HuH-7 (cell line): ENCODE measurements at regions not wholly inside any gene's neighbourhood (a gene's known extent, or its start where the extent isn't known, plus 50 kb on each side); places are given as distances from the start of the nearest gene placed in this dataset.

Experiments used
- DNase-seq: peaks from one replicate; pipeline ENCODE4 v3.0.0; 2011; ENCODE audit warnings: low spot score

DNA sequence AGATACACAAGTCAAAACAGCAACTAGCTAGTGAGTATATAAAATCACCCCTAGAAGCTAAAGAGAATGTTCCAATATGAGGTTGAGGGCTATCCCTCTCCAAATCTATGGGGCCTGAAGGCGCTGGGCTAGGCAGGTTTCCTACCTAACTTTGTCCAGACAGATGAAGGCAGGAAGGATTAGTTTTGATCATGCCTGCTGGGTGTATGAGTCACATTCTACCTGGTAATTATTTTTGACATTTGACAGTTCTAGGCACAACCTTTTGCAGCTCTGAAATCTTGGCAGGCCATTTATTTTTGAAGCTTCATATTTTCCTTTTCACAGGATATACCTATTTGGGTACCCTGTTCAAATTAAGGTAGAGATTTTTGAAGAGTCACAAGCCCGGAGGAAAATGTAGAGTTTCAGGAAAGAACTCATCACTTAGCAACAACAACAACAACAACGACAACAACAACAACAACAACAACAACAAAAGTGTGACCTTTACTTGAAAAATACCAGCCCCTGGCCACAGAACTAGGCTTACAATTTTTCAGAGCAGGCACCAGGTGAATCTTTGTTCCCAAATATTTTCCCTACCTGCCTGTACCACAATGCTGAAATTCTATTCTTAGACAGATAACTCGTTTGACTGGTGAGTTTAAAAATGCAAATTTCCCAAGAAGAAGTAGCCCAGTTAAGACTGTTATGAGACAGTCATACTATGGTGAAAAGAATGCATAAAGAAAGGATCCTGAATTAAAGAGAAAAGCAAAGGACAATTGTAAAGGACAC is 175.5 kb upstream of the TUT7 start:
- DNase-seq: no peak

DNA sequence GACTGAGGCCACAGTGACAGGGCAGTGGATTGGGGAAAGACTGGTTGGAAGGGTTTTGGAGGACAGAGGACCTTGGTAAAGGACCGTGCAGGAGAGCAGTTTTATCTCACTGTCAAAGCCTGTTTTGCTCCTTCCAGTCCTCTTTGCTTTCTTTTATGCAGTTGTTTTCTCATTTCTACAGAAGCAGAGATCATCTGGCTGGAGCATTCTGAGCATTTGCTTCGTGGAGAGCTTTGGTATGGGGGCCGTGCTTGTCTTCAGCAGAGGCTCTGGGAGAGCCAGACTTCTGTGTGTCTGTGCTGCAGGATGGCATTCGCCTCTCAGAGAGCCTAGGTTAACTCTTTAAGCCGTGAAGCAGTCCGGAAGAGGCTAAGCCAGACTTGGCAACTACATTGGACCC is 171.8 kb upstream of the TUT7 start:
- no peak for DNase-seq

DNA sequence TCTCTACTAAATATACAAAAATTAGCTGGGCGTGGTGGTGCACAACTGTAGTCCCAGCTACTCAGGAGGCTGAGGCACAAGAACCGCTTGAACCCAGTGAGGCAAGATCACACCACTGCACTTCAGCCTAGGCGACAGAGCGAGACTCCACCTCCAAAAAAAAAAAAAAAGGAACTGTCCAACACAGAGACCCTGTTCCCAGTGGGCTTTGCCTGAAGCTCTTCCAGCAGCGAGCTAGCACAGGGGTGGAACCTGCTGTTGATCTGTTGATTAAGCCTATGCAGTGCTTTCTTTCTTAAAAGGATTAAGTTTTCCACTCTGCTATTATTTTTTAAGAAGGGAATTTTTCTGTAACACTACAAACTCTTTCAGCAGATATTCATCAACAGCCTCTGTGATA is 171.0 kb upstream of the TUT7 start:
- no peak for DNase-seq

DNA sequence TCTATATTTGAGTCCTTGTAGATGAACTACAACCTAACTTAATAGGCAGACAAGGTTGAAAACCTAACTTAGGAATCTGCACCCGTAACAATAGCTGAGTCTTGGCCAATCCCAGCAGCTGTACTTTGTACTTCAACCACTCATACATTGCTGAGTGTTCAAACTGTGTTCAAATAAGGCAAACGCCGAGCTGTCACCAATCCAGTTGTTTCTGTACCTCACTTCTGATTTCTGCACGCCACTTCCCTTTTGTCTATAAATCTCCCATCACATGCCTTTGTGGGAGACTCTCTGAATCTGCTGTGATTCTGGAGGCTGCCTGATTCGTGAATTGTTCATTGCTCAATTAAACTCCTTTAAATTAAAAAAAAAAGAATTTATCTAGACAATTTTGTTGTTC is 167.8 kb upstream of the TUT7 start:
- no peak for DNase-seq

DNA sequence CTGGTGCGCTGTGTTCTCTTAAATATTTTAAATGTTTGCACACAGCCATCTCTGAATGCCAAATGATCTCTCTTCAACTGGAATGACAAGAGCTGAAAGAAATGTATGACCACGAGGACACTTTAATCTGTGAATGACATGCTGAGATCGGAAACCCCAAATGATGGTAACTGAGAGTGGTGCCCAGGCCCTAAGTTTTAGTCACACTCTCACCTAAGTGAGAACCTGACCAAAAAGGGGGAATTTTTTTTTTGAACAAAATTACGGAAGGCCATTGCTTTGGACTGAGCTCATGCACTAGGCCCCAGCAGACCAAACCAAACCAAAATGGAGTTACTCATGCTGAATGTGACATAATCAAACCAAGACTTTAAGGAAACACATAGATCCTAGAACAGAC is 167.1 kb upstream of the TUT7 start:
- DNase-seq: no peak

DNA sequence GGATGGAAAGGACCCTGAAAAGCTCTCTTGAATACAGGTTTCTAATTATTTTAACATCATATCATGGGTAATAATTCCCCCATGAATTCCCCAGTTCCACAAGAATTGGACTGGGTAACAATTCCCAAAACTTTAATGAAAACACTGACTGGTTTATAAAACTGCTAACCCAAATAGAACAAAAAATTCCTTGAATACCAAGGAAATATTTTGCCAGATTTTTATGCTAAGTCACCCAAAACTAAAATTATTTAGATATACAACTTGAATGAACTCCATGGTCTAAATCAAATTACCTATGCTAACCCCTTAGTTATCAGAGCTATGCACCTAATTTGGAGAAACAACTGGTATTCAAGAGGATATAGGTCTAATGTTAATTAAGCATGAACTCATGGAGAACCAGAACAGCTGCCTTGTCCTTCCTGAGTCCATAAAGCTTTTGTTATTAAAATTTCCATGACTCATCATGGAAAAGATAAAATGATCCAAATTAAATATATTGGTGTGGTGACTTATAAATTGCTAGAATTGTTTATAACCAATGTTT is 164.9 kb upstream of the TUT7 start:
- no peak for DNase-seq

DNA sequence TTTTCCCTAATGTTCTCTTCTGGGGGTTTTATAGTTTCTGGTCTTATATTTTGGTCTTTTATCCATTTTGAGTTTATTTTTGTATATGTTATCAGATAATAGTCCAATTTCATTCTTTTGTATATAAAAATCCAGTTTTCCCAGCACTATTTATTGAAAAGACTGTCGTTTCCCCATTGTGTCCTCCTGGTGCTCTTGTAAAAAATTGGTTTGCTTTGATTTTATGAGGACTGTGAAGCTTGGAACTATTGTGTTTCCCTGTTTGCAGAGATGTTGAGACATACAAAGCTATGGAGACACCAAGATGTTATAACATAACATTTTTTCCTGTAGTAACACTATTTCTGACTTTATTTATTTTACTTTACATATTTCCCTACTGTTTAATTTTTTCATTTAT is 163.3 kb upstream of the TUT7 start:
- DNase-seq: no peak

DNA sequence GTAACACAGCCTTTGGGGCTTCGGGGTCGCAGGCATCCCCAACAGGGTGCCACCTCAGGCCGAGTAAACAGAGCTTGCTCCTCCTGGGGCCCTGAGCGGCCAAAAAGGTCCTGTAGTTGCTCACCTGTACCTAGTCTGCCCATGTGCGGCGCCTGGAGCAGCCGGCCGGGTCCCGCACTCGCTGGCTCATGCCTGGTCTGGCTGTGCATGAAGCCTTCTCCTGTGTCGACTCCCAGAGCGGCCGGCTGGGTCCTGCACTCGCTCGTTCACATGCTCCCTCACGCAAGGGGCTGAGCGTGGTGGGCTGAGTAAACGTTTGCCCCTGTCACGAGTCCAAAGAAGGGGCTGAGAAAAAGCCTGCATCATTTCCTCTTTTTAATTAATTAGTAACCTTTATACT is 162.4 kb upstream of the TUT7 start:
- no peak for DNase-seq

DNA sequence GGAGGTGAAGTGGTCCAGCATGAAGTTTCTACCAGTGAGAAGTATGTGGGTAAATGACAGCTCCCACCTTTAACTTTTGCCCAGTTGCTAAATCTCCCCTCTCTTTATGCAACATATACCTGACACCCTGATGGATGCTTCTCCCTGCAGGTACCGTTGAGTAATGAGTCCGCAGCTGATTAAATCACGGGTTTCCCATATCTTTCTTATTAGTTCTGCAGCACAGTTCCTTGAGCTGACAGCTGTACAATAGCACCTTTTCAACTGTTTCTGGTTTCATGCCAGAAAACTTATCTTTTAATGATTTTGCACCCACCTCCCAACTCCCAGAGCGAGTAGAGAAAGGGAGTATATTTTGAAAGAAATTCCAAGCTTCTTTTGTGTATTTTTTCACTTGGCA is 161.0 kb upstream of the TUT7 start:
- no peak for DNase-seq

DNA sequence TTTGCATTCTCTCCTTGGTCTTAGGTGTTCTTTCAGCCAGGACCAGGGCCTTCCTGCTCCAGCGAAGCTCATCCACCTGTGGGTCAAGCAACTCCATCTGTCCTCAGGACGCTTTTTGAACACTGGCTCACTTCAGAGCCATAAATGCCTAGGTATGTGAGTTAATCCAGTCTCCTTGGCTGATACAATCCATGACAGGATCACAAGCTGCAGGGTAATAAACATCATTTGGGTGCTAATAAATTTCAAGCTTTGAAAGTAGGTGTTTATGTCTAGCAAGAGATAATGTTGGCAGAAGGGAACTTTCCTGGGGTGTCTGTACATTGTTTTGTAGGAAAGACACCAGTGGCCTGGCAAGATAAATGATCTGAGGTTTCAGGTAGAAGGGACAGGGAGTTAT is 159.2 kb upstream of the TUT7 start:
- no peak for DNase-seq

DNA sequence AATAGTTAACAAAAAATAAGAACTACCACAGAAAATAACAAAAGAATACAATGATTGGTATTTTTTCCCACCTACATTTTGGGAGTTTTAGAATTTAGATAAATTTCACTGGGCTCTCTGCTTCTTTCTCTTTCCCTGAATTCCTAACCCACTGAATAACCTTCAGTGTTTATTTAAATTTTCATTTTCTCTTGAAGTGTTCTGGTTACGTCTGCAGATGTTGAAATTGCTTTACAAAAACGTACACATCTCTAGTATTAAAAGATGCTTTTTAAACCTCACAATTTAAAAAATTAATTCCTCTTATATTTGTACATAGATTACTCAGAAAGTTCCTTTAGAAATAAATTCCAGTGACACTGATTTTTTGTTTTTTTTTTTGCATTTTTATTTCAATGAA is 158.7 kb upstream of the TUT7 start:
- DNase-seq: no peak

DNA sequence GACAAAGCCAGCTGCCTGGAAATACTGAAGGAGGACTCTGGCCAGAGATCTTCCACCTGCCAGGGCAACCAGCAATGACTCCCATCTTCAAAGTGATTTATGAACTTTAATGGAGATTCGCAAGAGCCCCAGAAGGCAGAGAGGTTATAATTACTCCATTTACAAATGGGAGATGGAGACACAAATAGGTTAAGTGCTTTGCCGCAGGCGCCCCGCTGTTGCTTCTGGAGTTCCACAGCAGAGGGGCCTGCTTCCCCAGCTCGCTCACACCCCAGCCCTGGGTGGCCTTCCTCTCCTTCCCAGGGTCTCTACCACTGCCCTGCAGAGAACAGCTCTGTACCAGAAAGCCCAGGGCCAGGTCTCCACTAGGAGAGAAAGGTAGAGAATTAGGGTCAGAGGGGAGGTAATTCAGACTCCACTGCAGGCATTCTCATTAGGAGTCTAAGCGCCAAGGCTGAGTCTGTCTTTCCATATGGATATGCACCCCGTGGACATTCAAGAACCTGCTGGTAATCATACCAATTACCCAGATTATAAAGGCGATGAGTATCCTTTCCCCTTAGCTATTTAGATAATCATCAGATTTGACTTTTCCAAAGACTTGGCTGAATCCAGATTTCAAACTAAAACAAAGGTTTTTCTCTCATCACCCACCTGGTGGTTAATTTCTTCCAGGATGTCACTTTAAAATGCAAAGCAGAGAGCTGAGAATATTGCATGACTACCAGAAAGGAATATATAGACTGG is 157.6 kb upstream of the TUT7 start:
- DNase-seq: no peak

DNA sequence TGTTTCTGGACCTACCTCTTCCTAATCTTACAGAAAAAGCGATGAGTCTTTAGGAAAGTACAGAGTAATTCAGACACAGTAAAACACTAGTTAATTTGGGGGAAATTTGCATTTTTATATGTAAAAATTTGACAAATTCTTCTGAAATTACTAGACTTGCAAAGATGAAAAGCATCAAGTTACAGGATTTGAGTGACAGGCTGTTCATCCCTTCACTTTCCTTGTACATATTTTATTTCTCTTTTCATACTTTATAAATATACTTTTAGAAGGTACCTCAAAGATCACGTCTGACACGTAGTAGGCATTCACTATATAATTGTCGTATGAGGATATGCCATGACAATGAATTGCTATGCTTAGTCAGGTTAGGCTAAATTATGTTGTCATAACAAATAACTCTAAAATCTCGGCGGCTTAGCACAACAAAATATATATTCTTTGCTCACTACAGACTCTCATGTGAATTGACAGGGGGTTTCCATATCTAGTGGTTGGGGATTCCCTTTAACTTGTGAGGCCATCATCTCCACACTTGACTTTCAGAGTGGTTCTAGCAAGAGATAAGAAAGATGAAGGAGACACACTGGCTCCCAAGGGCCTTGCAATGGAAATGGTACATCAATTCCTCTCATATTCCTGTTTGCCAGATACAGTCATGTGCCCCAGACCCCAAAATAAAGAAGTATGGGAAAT is 154.1 kb upstream of the TUT7 start:
- DNase-seq: no peak

DNA sequence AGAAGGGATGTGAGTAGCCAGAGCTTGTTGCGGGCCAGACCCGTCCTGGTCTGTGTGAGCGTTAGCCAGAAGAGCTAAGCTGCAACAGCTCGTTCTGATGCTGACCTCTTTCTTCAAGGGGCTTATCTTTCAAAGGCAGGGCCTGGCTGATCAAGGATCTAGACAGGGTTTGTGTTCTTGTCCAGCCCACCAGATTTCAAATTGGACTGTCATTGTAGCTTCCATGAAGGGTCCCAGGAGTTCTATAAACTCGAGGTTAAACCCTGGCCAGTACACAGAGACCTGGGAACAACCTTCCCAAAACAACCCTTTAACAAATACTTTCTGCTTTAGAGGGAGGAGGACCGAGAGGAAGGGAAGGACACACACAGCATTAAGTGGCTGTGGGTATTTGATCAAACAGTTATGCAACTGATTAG is 153.0 kb upstream of the TUT7 start:
- DNase-seq: no peak

DNA sequence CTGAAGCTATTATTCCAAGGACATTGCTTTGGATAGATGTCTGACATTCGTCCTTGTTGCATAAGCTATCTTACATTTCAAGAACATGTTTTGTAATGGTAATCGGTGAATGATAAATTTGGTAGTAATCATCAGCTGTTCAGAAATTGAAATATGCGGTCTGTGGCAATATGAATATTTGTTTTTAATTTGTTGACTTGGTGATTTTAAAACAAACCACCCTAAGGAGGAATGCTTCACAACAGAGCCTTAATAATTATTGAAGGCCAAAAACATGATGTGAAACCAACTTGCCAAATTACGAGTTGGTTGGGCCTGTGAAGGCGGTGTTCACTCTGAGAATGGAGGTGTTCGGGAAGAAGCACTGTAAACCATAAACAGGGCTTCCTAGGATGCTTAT is 149.7 kb upstream of the TUT7 start:
- no peak for DNase-seq

DNA sequence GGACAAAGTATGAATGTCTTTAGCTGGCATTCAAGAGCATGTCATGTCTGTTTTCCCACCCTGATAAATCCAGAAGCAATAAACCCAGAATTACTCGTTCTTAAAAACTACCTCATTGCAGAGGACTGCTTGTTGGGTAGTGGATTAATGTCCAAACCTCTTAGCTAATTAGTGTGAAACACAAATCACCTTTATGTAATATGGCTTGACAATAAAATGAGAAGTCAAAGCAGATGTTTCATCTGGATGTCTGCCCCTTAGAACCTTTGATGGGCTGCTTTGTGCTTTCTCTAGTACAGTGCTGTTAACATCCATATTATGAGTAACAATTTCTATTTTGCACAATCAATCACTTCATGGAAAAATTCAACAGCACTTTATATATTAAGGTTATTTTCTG is 149.1 kb upstream of the TUT7 start:
- no peak for DNase-seq

DNA sequence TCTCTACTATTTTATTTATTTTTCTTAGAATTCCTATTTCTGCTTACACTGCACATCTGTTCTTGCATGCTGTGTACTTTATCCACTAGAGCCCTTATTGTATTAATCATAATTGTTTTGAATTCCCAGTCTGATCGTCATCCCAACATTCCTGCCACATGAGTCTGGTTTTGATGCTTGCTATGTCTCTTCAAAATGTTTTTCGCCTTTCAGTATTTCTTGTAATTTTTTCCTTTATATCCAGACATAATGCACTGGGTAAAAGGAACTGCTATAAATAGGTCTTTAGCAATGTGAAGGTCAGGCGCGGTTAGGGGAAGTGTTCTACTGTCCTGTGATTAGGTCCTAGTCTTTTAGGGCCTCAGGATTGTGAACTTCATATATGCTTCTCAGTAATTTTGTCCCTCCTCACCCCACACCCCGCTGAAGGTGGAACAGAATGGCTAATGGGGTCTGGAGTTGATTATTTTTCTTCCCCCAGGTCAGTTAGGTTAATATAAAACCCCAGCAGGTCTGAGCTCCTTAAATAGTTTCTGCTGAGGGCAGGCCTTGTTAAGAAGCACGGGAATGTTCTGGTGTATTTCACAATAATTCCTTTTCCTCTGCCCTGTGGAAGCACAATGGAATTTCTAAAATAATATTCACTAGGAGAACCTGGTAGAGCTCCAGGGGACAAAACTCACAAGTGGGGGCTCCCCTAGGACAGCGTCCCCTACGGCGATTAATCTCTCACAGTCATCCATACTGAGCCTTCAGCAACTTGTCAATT is 146.6 kb upstream of the TUT7 start:
- DNase-seq: no peak

DNA sequence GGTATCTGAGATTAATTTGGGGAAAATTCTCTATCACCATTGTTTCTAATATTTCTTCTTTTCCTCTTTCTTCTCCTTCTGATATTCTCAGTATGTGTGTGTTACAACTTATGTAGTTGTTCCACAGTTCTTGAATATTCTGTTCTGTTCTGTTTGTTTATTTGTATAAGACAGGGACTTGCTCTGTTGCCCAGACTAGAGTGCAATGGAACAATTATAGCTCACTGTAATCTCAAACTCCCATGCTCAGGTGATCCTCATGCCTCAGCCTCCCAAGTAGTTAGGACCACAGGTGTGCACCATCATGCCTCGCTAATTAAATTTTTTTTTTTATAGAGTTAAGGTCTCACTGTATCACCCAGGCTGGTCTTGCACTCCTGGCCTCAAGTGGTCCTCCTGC is 145.8 kb upstream of the TUT7 start:
- DNase-seq: no peak

DNA sequence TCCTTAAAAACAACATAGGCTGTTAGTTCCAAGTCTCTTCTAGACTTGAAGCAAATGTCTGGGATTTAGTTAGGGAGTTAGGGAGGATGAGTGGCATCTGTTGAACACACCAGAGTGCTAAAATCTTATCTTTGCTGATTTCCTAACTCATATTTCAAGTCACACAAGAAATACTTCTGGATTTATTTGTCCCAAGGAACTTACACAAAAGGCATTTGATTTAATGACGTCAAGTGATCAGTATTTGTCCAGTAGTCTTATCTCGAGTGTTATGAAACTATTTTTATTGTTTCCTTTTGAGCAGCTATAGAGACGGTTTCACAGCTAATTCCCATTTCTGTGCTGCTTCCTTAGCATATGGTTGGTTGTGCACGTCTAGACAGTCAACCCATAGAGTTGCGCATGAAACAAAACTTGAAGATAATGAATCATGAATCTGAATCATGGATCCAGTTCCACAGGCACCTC is 140.5 kb upstream of the TUT7 start:
- DNase-seq: no peak

DNA sequence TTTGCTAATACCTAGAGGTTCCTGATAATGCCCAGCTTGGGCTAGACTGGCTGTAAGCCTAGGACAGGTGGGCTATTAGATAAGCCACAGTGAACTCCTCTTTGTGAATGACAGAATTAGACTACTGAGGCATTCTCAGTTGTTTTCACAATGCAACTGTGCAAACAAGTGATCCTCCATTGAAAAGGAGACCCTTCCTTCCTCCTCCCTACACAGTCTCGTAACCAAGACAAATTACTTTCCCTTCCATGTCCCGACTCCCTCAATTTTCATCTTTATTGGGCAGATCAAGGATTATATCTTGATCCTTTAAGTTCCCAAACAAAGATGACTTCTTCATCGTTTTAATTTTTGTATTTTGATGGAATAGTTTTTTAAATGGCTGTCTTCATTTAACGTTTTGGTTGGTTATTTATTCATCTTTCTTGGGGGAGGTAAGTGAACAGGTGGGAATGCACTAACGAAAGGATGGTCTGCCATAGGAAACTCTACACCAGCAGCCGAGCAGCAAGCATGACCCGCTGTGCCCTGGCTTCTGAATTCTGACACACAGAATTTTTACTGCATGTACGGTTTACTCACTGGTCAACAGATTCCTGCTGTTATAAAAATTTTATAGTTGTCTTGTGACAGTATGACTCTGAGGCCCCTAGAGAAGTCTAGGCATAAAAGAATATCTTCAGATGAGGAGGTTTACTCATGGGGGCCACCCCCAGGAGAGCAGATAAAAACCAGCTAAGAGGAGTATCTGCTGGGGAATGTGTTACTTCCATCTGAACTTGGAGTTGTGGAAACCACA is 137.5 kb upstream of the TUT7 start:
- DNase-seq: no peak

DNA sequence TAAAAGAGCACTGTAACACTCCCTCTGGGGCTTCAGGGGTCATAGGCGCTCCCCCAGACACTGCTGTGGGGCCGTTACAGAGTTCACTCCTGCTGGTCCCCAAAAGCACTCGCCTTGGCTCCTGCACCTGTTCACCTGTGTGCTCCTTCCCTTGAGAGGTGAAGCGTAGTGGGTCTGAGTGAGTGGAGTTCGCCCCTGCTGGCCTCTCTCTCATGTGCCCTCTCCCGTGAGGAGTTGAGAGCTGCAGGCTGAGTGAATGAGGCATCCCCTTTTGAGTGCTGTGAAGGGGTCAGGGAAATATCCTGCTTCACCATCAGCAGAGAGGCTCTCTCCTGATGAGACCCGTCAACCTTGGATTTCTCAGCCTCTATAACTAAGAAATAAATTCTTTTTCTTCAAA is 134.6 kb upstream of the TUT7 start:
- DNase-seq: no peak
